ENCODE measurements at regions not wholly inside any gene's neighbourhood (a gene's known extent, or its start where the extent isn't known, plus 50 kb on each side); places are given as distances from the start of the nearest gene placed in this dataset.

DNA sequence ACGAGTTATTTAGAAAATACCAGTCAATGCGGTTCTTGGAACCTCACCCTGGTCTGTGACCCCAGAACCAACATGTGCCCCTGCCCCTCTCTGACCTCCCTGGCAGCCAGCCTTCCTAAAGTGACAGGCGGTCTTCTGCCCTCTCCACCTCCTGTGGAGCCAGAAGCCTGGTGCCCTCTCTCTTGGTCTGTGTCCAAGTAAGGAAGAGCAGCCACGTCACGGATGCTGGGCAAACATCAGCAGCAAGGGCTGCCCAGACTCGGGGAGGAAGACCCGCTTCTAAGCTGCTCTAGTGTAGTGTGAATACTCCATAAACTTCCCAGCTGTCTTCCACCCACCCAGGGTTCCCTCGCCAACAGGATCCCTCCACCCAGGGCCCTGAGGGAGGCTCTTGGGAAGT, 272.4 kb downstream of the BMP7 start:
- no peaks in the 10 kb centered on the region for H4K20me1 ChIP-seq (ENCODE audit: insufficient read depth, low read length)
- TF ChIP-seq EZH2phosphoT487 (IDR thresholded peaks at IDR 0.05; ENCODE audit: low read depth) = no peak
- TF ChIP-seq, protein P1, sequence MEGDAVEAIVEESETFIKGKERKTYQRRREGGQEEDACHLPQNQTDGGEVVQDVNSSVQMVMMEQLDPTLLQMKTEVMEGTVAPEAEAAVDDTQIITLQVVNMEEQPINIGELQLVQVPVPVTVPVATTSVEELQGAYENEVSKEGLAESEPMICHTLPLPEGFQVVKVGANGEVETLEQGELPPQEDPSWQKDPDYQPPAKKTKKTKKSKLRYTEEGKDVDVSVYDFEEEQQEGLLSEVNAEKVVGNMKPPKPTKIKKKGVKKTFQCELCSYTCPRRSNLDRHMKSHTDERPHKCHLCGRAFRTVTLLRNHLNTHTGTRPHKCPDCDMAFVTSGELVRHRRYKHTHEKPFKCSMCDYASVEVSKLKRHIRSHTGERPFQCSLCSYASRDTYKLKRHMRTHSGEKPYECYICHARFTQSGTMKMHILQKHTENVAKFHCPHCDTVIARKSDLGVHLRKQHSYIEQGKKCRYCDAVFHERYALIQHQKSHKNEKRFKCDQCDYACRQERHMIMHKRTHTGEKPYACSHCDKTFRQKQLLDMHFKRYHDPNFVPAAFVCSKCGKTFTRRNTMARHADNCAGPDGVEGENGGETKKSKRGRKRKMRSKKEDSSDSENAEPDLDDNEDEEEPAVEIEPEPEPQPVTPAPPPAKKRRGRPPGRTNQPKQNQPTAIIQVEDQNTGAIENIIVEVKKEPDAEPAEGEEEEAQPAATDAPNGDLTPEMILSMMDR (IDR thresholded peaks at IDR 0.05; ENCODE audit: low read depth, low read length) = no peak
- peaks cover 37% of the 10 kb centered on the region for H3K27me3 ChIP-seq (ENCODE audit: low read depth, low read length)
- no peak overlapping the region for H3K4me3 ChIP-seq (ENCODE audit: low read length)
- H3K9me3 ChIP-seq (ENCODE audit: insufficient read depth, low read length) = peaks cover 11% of the 10 kb centered on the region
- H3K4me1 ChIP-seq (ENCODE audit: low read length) = no peaks in the 10 kb centered on the region
- no peak overlapping the region for H3K27ac ChIP-seq (ENCODE audit: low read length)
- no peak overlapping the region for H2AFZ ChIP-seq (ENCODE audit: low read depth, low read length)
- H3K4me2 ChIP-seq (ENCODE audit: low read length) = no peak overlapping the region
- no peak overlapping the region for H3K9ac ChIP-seq (ENCODE audit: low read length)
- H3K36me3 ChIP-seq (replicated peaks; ENCODE audit: low read depth, low read length) = no peaks in the 10 kb centered on the region
- no peaks in the 10 kb centered on the region for H3K79me2 ChIP-seq (ENCODE audit: low read length)

DNA sequence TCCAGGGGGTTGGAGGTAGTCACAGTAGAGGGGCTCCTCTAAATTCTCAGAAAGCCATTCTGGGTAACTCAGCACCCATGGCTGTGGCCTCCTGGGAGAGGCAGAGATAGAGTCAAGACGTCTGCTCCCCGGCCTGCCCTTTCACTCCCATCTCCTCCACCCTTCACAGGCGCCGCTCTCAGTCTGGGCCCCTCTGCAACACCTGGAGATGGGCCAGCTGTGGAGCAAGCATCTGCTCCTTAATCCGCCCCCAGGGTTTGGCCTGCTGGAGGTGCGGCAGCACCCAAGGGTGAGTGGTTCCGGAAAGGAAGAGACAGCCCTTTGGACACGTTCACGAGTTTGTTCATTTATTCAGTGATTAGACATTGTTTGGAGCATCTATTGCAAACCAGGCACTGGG, 271.3 kb downstream of the BMP7 start:
- Histone ChIP-seq H3K4me1 (ENCODE audit: low read length) (no peaks in the 10 kb centered on the region), H3K4me3 (ENCODE audit: low read length) (no peak overlapping the region), H4K20me1 (ENCODE audit: insufficient read depth, low read length) (no peaks in the 10 kb centered on the region), H3K36me3 (replicated peaks; ENCODE audit: low read depth, low read length) (no peaks in the 10 kb centered on the region), H2AFZ (ENCODE audit: low read depth, low read length) (no peak overlapping the region), H3K9ac (ENCODE audit: low read length) (no peak overlapping the region), H3K4me2 (ENCODE audit: low read length) (no peak overlapping the region), H3K27me3 (ENCODE audit: low read depth, low read length) (peaks cover 34% of the 10 kb centered on the region), H3K9me3 (ENCODE audit: insufficient read depth, low read length) (peaks cover 14% of the 10 kb centered on the region), H3K27ac (ENCODE audit: low read length) (no peak overlapping the region), H3K79me2 (ENCODE audit: low read length) (no peaks in the 10 kb centered on the region)
- TF ChIP-seq, protein P1 (IDR thresholded peaks at IDR 0.05; ENCODE audit: low read depth, low read length) = no peak
- TF ChIP-seq EZH2phosphoT487 (IDR thresholded peaks at IDR 0.05; ENCODE audit: low read depth) = no peak

GRCh38 chr20:56995635-56996075, 270.8 kb downstream of the BMP7 start:
- H4K20me1 ChIP-seq (ENCODE audit: insufficient read depth, low read length) = no peaks in the 10 kb centered on the region
- no peaks in the 10 kb centered on the region for H3K36me3 ChIP-seq (replicated peaks; ENCODE audit: low read depth, low read length)
- no peak for TF ChIP-seq EZH2phosphoT487 (IDR thresholded peaks at IDR 0.05; ENCODE audit: low read depth)
- TF ChIP-seq, protein P1 (IDR thresholded peaks at IDR 0.05; ENCODE audit: low read depth, low read length) = peak; percentile 84
- no peak overlapping the region for H3K9ac ChIP-seq (ENCODE audit: low read length)
- H2AFZ ChIP-seq (ENCODE audit: low read depth, low read length) = no peak overlapping the region
- H3K27me3 ChIP-seq (ENCODE audit: low read depth, low read length) = peaks cover 35% of the 10 kb centered on the region
- no peak overlapping the region for H3K4me2 ChIP-seq (ENCODE audit: low read length)
- no peak overlapping the region for H3K27ac ChIP-seq (ENCODE audit: low read length)
- H3K9me3 ChIP-seq (ENCODE audit: insufficient read depth, low read length) = peaks cover 14% of the 10 kb centered on the region
- no peaks in the 10 kb centered on the region for H3K4me1 ChIP-seq (ENCODE audit: low read length)
- H3K4me3 ChIP-seq (ENCODE audit: low read length) = no peak overlapping the region
- no peaks in the 10 kb centered on the region for H3K79me2 ChIP-seq (ENCODE audit: low read length)

DNA sequence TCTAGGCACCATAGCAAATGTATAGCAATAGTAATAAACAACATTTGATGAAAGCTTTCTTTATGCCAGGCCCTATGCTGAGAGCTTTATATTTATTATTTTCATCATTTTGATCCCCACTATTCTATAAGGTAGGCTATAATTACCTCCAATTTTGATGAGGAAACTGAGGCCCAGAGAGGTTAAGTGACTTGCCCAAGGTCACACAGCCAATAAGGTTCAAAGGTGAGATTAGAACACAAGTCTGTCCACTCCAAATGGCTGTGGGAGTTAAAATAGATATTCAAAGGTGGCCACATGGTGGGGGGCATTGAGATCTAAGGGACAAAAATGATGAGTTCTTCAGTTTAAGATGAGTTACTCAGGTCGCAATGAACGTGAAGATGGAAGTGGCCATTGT, 269.9 kb downstream of the BMP7 start:
- Histone ChIP-seq H3K36me3 (replicated peaks; ENCODE audit: low read depth, low read length) (no peaks in the 10 kb centered on the region), H3K9ac (ENCODE audit: low read length) (no peak overlapping the region), H3K4me3 (ENCODE audit: low read length) (no peak overlapping the region), H4K20me1 (ENCODE audit: insufficient read depth, low read length) (no peaks in the 10 kb centered on the region), H3K4me2 (ENCODE audit: low read length) (no peak overlapping the region), H3K9me3 (ENCODE audit: insufficient read depth, low read length) (peaks cover 14% of the 10 kb centered on the region), H3K4me1 (ENCODE audit: low read length) (no peaks in the 10 kb centered on the region), H3K27me3 (ENCODE audit: low read depth, low read length) (peaks cover 35% of the 10 kb centered on the region), H3K79me2 (ENCODE audit: low read length) (no peaks in the 10 kb centered on the region), H2AFZ (ENCODE audit: low read depth, low read length) (no peak overlapping the region), H3K27ac (ENCODE audit: low read length) (no peak overlapping the region)
- TF ChIP-seq, protein P1 (IDR thresholded peaks at IDR 0.05; ENCODE audit: low read depth, low read length) = no peak
- no peak for TF ChIP-seq EZH2phosphoT487 (IDR thresholded peaks at IDR 0.05; ENCODE audit: low read depth)
